ENCODE measurements at regions not wholly inside any gene's neighbourhood (a gene's known extent, or its start where the extent isn't known, plus 50 kb on each side); places are given as distances from the start of the nearest gene placed in this dataset.
"Not testable (repeated sequence)": the region's sequence is repeated elsewhere in the genome, so short reads cannot be mapped to it uniquely, and the experiment has no call there.

- no peaks in the 10 kb centered on the region for H3K4me1 Mint-ChIP-seq
- no peaks in the 10 kb centered on the region for H3K9me3 ChIP-seq (ENCODE audit: control insufficient read depth in 2 of 3, low read length in 3 of 3)
- H3K27ac ChIP-seq (ENCODE audit: low read depth, low read length): no peak overlapping the region
- H3K27ac Mint-ChIP-seq: no peak overlapping the region
- peaks cover 0 to 15% (median 6%) of the 10 kb centered on the region in 11 donors for H3K9me3 Mint-ChIP-seq
- ChIA-PET CTCF (no interaction called here), POLR2A (no interaction called here)
- H3K27me3 Mint-ChIP-seq: no peaks in the 10 kb centered on the region
- H3K4me3 ChIP-seq (ENCODE audit: low read length): no peak overlapping the region
- intact Hi-C loops (cut with micrococcal nuclease): no loop called here
- H3K4me1 ChIP-seq (ENCODE audit: control insufficient read depth in 2 of 2, insufficient read depth in 2 of 2, low read length in 2 of 2): no peaks in the 10 kb centered on the region
- H3K4me3 Mint-ChIP-seq: no peak overlapping the region
- H3K36me3 Mint-ChIP-seq: peaks cover 0 to 4% (median 0%) of the 10 kb centered on the region in 5 donors
- no peaks in the 10 kb centered on the region for H3K27me3 ChIP-seq (ENCODE audit: control insufficient read depth in 2 of 2, insufficient read depth in 2 of 2, low read length in 2 of 2)
- H3K36me3 ChIP-seq (ENCODE audit: control insufficient read depth in 2 of 3, insufficient read depth in 3 of 3, low read length in 3 of 3): no peaks in the 10 kb centered on the region
- DNase-seq (no peak), ATAC-seq (no peak)
These were observed 142.7 kb upstream of the SYNPR start for GRCh38 chr3:63135367-63135766.

- H3K36me3 Mint-ChIP-seq, ATAC-seq: not testable (repeated sequence)
These were observed 141.9 kb upstream of the SYNPR start for GRCh38 chr3:63136249-63136648.

GRCh38 chr3:63142681-63143080, 135.4 kb upstream of the SYNPR start:
- Histone ChIP-seq H3K4me3 (ENCODE audit: low read length) (no peak overlapping the region), H3K27ac (ENCODE audit: low read depth, low read length) (no peak overlapping the region), H3K9me3 (ENCODE audit: control insufficient read depth in 2 of 3, low read length in 3 of 3) (no peaks in the 10 kb centered on the region), H3K27me3 (ENCODE audit: control insufficient read depth in 2 of 2, insufficient read depth in 2 of 2, low read length in 2 of 2) (no peaks in the 10 kb centered on the region), H3K36me3 (ENCODE audit: control insufficient read depth in 2 of 3, insufficient read depth in 3 of 3, low read length in 3 of 3) (no peaks in the 10 kb centered on the region), H3K4me1 (ENCODE audit: control insufficient read depth in 2 of 2, insufficient read depth in 2 of 2, low read length in 2 of 2) (no peaks in the 10 kb centered on the region)
- ATAC-seq (no peak), DNase-seq (no peak)
- no peak overlapping the region for H3K27ac Mint-ChIP-seq
- ChIA-PET CTCF (no interaction called here), POLR2A (no interaction called here)
- no peaks in the 10 kb centered on the region for H3K36me3 Mint-ChIP-seq
- no peaks in the 10 kb centered on the region for H3K27me3 Mint-ChIP-seq
- H3K4me3 Mint-ChIP-seq: no peak overlapping the region
- peaks cover 0 to 13% (median 2%) of the 10 kb centered on the region in 11 donors for H3K9me3 Mint-ChIP-seq
- H3K4me1 Mint-ChIP-seq: no peaks in the 10 kb centered on the region
- intact Hi-C loops (cut with micrococcal nuclease): no loop called here

More at GRCh38 chr3:63136249-63136648, 141.9 kb upstream of the SYNPR start:
- H3K9me3 ChIP-seq (ENCODE audit: control insufficient read depth in 2 of 3, low read length in 3 of 3); DNase-seq; H3K4me3 ChIP-seq (ENCODE audit: low read length); H3K27ac Mint-ChIP-seq; H3K27me3 Mint-ChIP-seq; H3K4me3 Mint-ChIP-seq; CTCF ChIA-PET; intact Hi-C loops (cut with micrococcal nuclease); H3K36me3 ChIP-seq (ENCODE audit: control insufficient read depth in 2 of 3, insufficient read depth in 3 of 3, low read length in 3 of 3); POLR2A ChIA-PET; H3K27ac ChIP-seq (ENCODE audit: low read depth, low read length); H3K4me1 ChIP-seq (ENCODE audit: control insufficient read depth in 2 of 2, insufficient read depth in 2 of 2, low read length in 2 of 2); H3K4me1 Mint-ChIP-seq; H3K27me3 ChIP-seq (ENCODE audit: control insufficient read depth in 2 of 2, insufficient read depth in 2 of 2, low read length in 2 of 2): not testable (repeated sequence)
- H3K9me3 Mint-ChIP-seq: peaks cover 0 to 15% (median 6%) of the 10 kb centered on the region in 11 donors

- H3K4me1 Mint-ChIP-seq: no peaks in the 10 kb centered on the region
- H3K36me3 Mint-ChIP-seq: no peaks in the 10 kb centered on the region
- Histone ChIP-seq H3K27me3 (ENCODE audit: control insufficient read depth in 2 of 2, insufficient read depth in 2 of 2, low read length in 2 of 2) (no peaks in the 10 kb centered on the region), H3K4me1 (ENCODE audit: control insufficient read depth in 2 of 2, insufficient read depth in 2 of 2, low read length in 2 of 2) (no peaks in the 10 kb centered on the region), H3K36me3 (ENCODE audit: control insufficient read depth in 2 of 3, insufficient read depth in 3 of 3, low read length in 3 of 3) (no peaks in the 10 kb centered on the region), H3K4me3 (ENCODE audit: low read length) (no peak overlapping the region), H3K9me3 (ENCODE audit: control insufficient read depth in 2 of 3, low read length in 3 of 3) (no peaks in the 10 kb centered on the region), H3K27ac (ENCODE audit: low read depth, low read length) (no peak overlapping the region)
- H3K27ac Mint-ChIP-seq: no peak overlapping the region
- CTCF ChIA-PET: no interaction called here
- DNase-seq (no peak), ATAC-seq (no peak)
- H3K4me3 Mint-ChIP-seq: no peak overlapping the region
- intact Hi-C loops (cut with micrococcal nuclease): no loop called here
- peaks cover 0 to 13% (median 0%) of the 10 kb centered on the region in 11 donors for H3K9me3 Mint-ChIP-seq
- POLR2A ChIA-PET: no interaction called here
- no peaks in the 10 kb centered on the region for H3K27me3 Mint-ChIP-seq
These were observed 132.0 kb upstream of the SYNPR start for GRCh38 chr3:63146154-63146553.

GRCh38 chr3:63150880-63151279, 127.2 kb upstream of the SYNPR start:
- Histone ChIP-seq H3K4me3 (ENCODE audit: low read length) (no peak overlapping the region), H3K27ac (ENCODE audit: low read depth, low read length) (no peak overlapping the region), H3K27me3 (ENCODE audit: control insufficient read depth in 2 of 2, insufficient read depth in 2 of 2, low read length in 2 of 2) (no peaks in the 10 kb centered on the region), H3K9me3 (ENCODE audit: control insufficient read depth in 2 of 3, low read length in 3 of 3) (no peaks in the 10 kb centered on the region), H3K36me3 (ENCODE audit: control insufficient read depth in 2 of 3, insufficient read depth in 3 of 3, low read length in 3 of 3) (no peaks in the 10 kb centered on the region), H3K4me1 (ENCODE audit: control insufficient read depth in 2 of 2, insufficient read depth in 2 of 2, low read length in 2 of 2) (no peaks in the 10 kb centered on the region)
- no peak for ATAC-seq
- intact Hi-C loops (cut with micrococcal nuclease): no loop called here
- Mint-ChIP-seq H3K9me3 (peaks cover 0 to 6% (median 0%) of the 10 kb centered on the region in 11 donors), H3K27ac (no peak overlapping the region), H3K4me1 (no peaks in the 10 kb centered on the region), H3K4me3 (no peak overlapping the region), H3K36me3 (no peaks in the 10 kb centered on the region), H3K27me3 (no peaks in the 10 kb centered on the region)
- CTCF ChIA-PET: no interaction called here
- no peak for DNase-seq
- POLR2A ChIA-PET: no interaction called here

DNA sequence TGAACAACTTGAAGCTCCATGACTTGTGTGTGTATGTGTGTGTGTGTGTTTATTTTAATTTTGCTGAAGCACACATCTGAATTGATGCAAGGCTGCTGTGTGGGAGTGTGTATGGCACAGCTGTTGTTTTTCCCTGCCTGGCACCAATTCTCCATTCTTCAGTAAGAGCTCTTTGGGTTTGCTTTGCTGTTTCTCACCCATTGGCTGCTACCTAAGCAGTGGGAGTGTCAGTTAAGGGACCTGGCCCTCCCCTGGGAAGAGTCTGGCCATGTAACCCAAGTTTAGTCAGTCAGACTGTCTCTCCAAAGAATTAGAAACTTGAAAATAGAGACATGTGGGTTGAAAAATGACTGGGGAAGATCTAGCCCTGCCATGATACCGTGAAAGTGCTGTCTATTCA, 126.2 kb upstream of the SYNPR start:
- Histone ChIP-seq H3K27ac (ENCODE audit: low read depth, low read length) (no peak overlapping the region), H3K4me1 (ENCODE audit: control insufficient read depth in 2 of 2, insufficient read depth in 2 of 2, low read length in 2 of 2) (no peaks in the 10 kb centered on the region), H3K4me3 (ENCODE audit: low read length) (no peak overlapping the region), H3K9me3 (ENCODE audit: control insufficient read depth in 2 of 3, low read length in 3 of 3) (no peaks in the 10 kb centered on the region), H3K36me3 (ENCODE audit: control insufficient read depth in 2 of 3, insufficient read depth in 3 of 3, low read length in 3 of 3) (no peaks in the 10 kb centered on the region), H3K27me3 (ENCODE audit: control insufficient read depth in 2 of 2, insufficient read depth in 2 of 2, low read length in 2 of 2) (no peaks in the 10 kb centered on the region)
- Mint-ChIP-seq H3K36me3 (no peaks in the 10 kb centered on the region), H3K27me3 (no peaks in the 10 kb centered on the region), H3K27ac (no peak overlapping the region), H3K9me3 (peaks cover 0 to 11% (median 3%) of the 10 kb centered on the region in 11 donors), H3K4me3 (no peak overlapping the region), H3K4me1 (no peaks in the 10 kb centered on the region)
- no peak for DNase-seq
- intact Hi-C loops (cut with micrococcal nuclease): no loop called here
- POLR2A ChIA-PET: no interaction called here
- no peak for ATAC-seq
- CTCF ChIA-PET: no interaction called here

GRCh38 chr3:63159764-63160163, 118.3 kb upstream of the SYNPR start:
- H3K27ac ChIP-seq (ENCODE audit: low read depth, low read length): no peak overlapping the region
- Mint-ChIP-seq H3K4me1 (no peaks in the 10 kb centered on the region), H3K4me3 (no peak overlapping the region), H3K36me3 (no peaks in the 10 kb centered on the region), H3K27me3 (no peaks in the 10 kb centered on the region), H3K9me3 (peaks cover 0 to 15% (median 5%) of the 10 kb centered on the region in 11 donors), H3K27ac (peak overlapping the region in 1 of 9 donors; percentile 38)
- DNase-seq: no peak
- no peak for ATAC-seq
- intact Hi-C loops (cut with micrococcal nuclease): no loop called here
- CTCF ChIA-PET: no interaction called here
- no peaks in the 10 kb centered on the region for H3K36me3 ChIP-seq (ENCODE audit: control insufficient read depth in 2 of 3, insufficient read depth in 3 of 3, low read length in 3 of 3)
- no peaks in the 10 kb centered on the region for H3K4me1 ChIP-seq (ENCODE audit: control insufficient read depth in 2 of 2, insufficient read depth in 2 of 2, low read length in 2 of 2)
- no peaks in the 10 kb centered on the region for H3K27me3 ChIP-seq (ENCODE audit: control insufficient read depth in 2 of 2, insufficient read depth in 2 of 2, low read length in 2 of 2)
- no peak overlapping the region for H3K4me3 ChIP-seq (ENCODE audit: low read length)
- H3K9me3 ChIP-seq (ENCODE audit: control insufficient read depth in 2 of 3, low read length in 3 of 3): no peaks in the 10 kb centered on the region
- POLR2A ChIA-PET: no interaction called here

All from naive thymus-derived CD4-positive, alpha-beta T cell (primary cell).